HEK293 (cell line): ENCODE measurements at regions not wholly inside any gene's neighbourhood (a gene's known extent, or its start where the extent isn't known, plus 50 kb on each side); places are given as distances from the start of the nearest gene placed in this dataset.

Experiments used
- CTCF ChIA-PET: fragments of 350-600 bp; formaldehyde crosslinking; extraction: SDS; loops from one replicate; lab custom pipeline; 2021; ENCODE audit warnings: antibody characterized with exemption; lab: Yijun Ruan, JAX
- POLR2A ChIA-PET: fragments of 300-600 bp; formaldehyde crosslinking; extraction: SDS; loops from one replicate; lab custom pipeline; 2020; ENCODE audit warnings: antibody characterized with exemption, inconsistent platforms; lab: Yijun Ruan, JAX
- H3K27ac ChIP-seq: fragments of 200-500 bp; sonication (Bioruptor generic); 2 replicates; pipeline ENCODE4 v1.5.1; 2014; ENCODE audit warnings: low read depth, low read length, control low read depth, inconsistent platforms; ENCODE audit errors: extremely low read depth
- H3K36me3 ChIP-seq, 2 experiments: fragments of 200-500 bp in 1 of 2; sonication (Bioruptor generic) in 1 of 2; 1 replicate in 1 of 2; 2 replicates in 1 of 2; pipeline ENCODE4 v1.5.1; 2014 to 2017; ENCODE audit warnings: inconsistent platforms in 2 of 2, low read length in 2 of 2; ENCODE audit not compliant: control insufficient read depth in 2 of 2, insufficient read depth in 1 of 2
- H3K4me1 ChIP-seq: fragments of 200-500 bp; sonication (Bioruptor generic); 2 replicates; pipeline ENCODE4 v1.5.1; 2014; ENCODE audit warnings: mild to moderate bottlenecking, low read length, inconsistent platforms; ENCODE audit not compliant: control insufficient read depth, insufficient read depth
- H3K4me3 ChIP-seq: 2 replicates; pipeline ENCODE4 v1.5.1; 2011; ENCODE audit warnings: low read depth, mild to moderate bottlenecking, control low read depth, low read length, moderate library complexity
- H3K9me3 ChIP-seq: fragments of 200-500 bp; sonication (Bioruptor generic); 2 replicates; pipeline ENCODE4 v1.5.1; 2014; ENCODE audit warnings: low read depth, low read length, inconsistent platforms; ENCODE audit not compliant: control insufficient read depth, insufficient read depth
- FEZF1 ChIP-seq: fragments of 450-650 bp; formaldehyde crosslinking; IDR thresholded peaks from 2 replicates; pipeline ENCODE4 v1.5.1; 2016; ENCODE audit warnings: missing biosample characterization, missing genetic modification characterization
- HOXA7 ChIP-seq: sonication (generic); formaldehyde crosslinking; IDR thresholded peaks from 2 replicates; pipeline ENCODE4 v1.8.1; 2022; ENCODE audit warnings: missing genetic modification reagents, borderline replicate concordance
- KLF1 ChIP-seq: fragments of 450-650 bp; formaldehyde crosslinking; IDR thresholded peaks from 2 replicates; pipeline ENCODE4 v1.5.1; 2016; ENCODE audit warnings: missing biosample characterization, missing genetic modification characterization
- MYNN ChIP-seq: fragments of 450-650 bp; formaldehyde crosslinking; IDR thresholded peaks from 2 replicates; pipeline ENCODE4 v1.5.1; 2016; ENCODE audit warnings: missing biosample characterization, missing genetic modification characterization, borderline replicate concordance
- OSR2 ChIP-seq: fragments of 450-650 bp; formaldehyde crosslinking; IDR thresholded peaks from 2 replicates; pipeline ENCODE4 v1.5.1; 2016; ENCODE audit warnings: missing biosample characterization, missing genetic modification characterization
- ZBTB10 ChIP-seq: fragments of 450-650 bp; formaldehyde crosslinking; IDR thresholded peaks from 2 replicates; pipeline ENCODE4 v1.5.1; 2016; ENCODE audit warnings: missing biosample characterization, missing genetic modification characterization
- ZEB2 ChIP-seq: fragments of 450-650 bp; formaldehyde crosslinking; IDR thresholded peaks from 2 replicates; pipeline ENCODE4 v1.5.1; 2016; ENCODE audit warnings: missing biosample characterization, missing genetic modification characterization
- ZNF16 ChIP-seq: fragments of 450-650 bp; formaldehyde crosslinking; IDR thresholded peaks from 2 replicates; pipeline ENCODE4 v1.5.1; 2016; ENCODE audit warnings: low read depth, missing biosample characterization, missing genetic modification characterization
- ZNF184 ChIP-seq: fragments of 450-650 bp; IDR thresholded peaks from 2 replicates; pipeline ENCODE4 v1.5.1; 2018; ENCODE audit warnings: missing biosample characterization, mild to moderate bottlenecking, missing genetic modification characterization
- ZNF202 ChIP-seq: fragments of 450-650 bp; formaldehyde crosslinking; IDR thresholded peaks from 2 replicates; pipeline ENCODE4 v1.5.1; 2016; ENCODE audit warnings: missing biosample characterization, missing genetic modification characterization, borderline replicate concordance
- ZNF211 ChIP-seq: fragments of 450-650 bp; formaldehyde crosslinking; IDR thresholded peaks from 2 replicates; pipeline ENCODE4 v1.5.1; 2016; ENCODE audit warnings: low read depth, missing biosample characterization, missing genetic modification characterization
- ZNF23 ChIP-seq: fragments of 450-650 bp; formaldehyde crosslinking; IDR thresholded peaks from 2 replicates; pipeline ENCODE4 v1.5.1; 2016; ENCODE audit warnings: missing biosample characterization, missing genetic modification characterization, borderline replicate concordance
- ZNF274 ChIP-seq, 2 experiments: fragments of 200-500 bp in 1 of 2; fragments of 450-650 bp in 1 of 2; sonication (Bioruptor generic) in 1 of 2; formaldehyde crosslinking in 1 of 2; IDR thresholded peaks; 2 replicates each; pipeline versions ENCODE4 v1.5.1 to v1.6.1; 2014 to 2016; ENCODE audit warnings: borderline replicate concordance in 1 of 2, inconsistent platforms in 1 of 2, low read length in 1 of 2, missing biosample characterization in 1 of 2, missing genetic modification characterization in 1 of 2
- ZNF302 ChIP-seq: fragments of 450-650 bp; formaldehyde crosslinking; IDR thresholded peaks from 2 replicates; pipeline ENCODE4 v1.5.1; 2016; ENCODE audit warnings: missing biosample characterization, missing genetic modification characterization, low read depth
- ZNF513 ChIP-seq: fragments of 450-650 bp; IDR thresholded peaks from 2 replicates; pipeline ENCODE4 v1.5.1; 2018; ENCODE audit warnings: missing biosample characterization, missing genetic modification characterization
- ZNF518A ChIP-seq: fragments of 450-650 bp; formaldehyde crosslinking; conservative IDR thresholded peaks from 2 replicates; pipeline ENCODE4 v1.5.1; 2016; ENCODE audit warnings: low read depth, missing biosample characterization, missing genetic modification characterization
- ZNF530 ChIP-seq: fragments of 450-650 bp; formaldehyde crosslinking; IDR thresholded peaks from 2 replicates; pipeline ENCODE4 v1.5.1; 2016; ENCODE audit warnings: low read depth, missing biosample characterization, missing genetic modification characterization
- ZNF701 ChIP-seq: fragments of 450-650 bp; formaldehyde crosslinking; IDR thresholded peaks from 2 replicates; pipeline ENCODE4 v1.5.1; 2016; ENCODE audit warnings: missing biosample characterization, missing genetic modification characterization
- ZNF837 ChIP-seq: fragments of 450-650 bp; formaldehyde crosslinking; IDR thresholded peaks from 2 replicates; pipeline ENCODE4 v1.5.1; 2016; ENCODE audit warnings: missing biosample characterization, missing genetic modification characterization

GRCh38 chr2:236977063-236977851 is 108.4 kb upstream of the COPS8 start:
- Histone ChIP-seq H3K4me1 (no peaks in the 10 kb centered on the region), H3K4me3 (no peak overlapping the region), H3K36me3 (no peaks in the 10 kb centered on the region), H3K27ac (no peak overlapping the region), H3K9me3 (no peaks in the 10 kb centered on the region)
- ChIA-PET CTCF (no interaction called here), POLR2A (interaction anchor here (1.6 kb wide), 1 partner anchor 21 kb away, joined by 4 read pairs; no protein-coding TSS in a partner anchor)
- TF ChIP-seq ZNF513 (tag by site-specific recombination) (no peak), HOXA7 (CRISPR knock-in tag) (no peak), ZNF23 (tag by site-specific recombination) (no peak), MYNN (tag by site-specific recombination) (no peak), ZBTB10 (tag by site-specific recombination) (no peak), ZEB2 (tag by site-specific recombination) (no peak), OSR2 (tag by site-specific recombination) (no peak), ZNF302 (no peak), ZNF701 (tag by site-specific recombination) (no peak), ZNF211 (tag by site-specific recombination) (no peak), ZNF530 (tag by site-specific recombination) (no peak), ZNF518A (tag by site-specific recombination) (no peak), ZNF16 (tag by site-specific recombination) (no peak)
- TF ChIP-seq, all 188 proteins: peak for 0

GRCh38 chr2:236977852-236978398 is 107.8 kb upstream of the COPS8 start:
- Histone ChIP-seq H3K27ac (no peak overlapping the region), H3K9me3 (no peaks in the 10 kb centered on the region), H3K36me3 (no peaks in the 10 kb centered on the region), H3K4me3 (no peak overlapping the region), H3K4me1 (no peaks in the 10 kb centered on the region)
- POLR2A ChIA-PET, result interaction anchor here (1.6 kb wide), 1 partner anchor 22 kb away, joined by 4 read pairs; no protein-coding TSS in a partner anchor
- CTCF ChIA-PET, result no interaction called here
- TF ChIP-seq FEZF1 (tag by site-specific recombination) (no peak), ZNF274 (IDR thresholded peaks at IDR 0.05; ENCODE audit: low read length) (no peak), ZNF274 (tag by site-specific recombination; IDR thresholded peaks at IDR 0.05; ENCODE audit: borderline replicate concordance) (no peak), ZNF837 (tag by site-specific recombination) (no peak), ZNF202 (tag by site-specific recombination) (no peak), KLF1 (tag by site-specific recombination) (no peak), ZNF184 (tag by site-specific recombination) (no peak)
